Testis (tissue), 2 donors: ENCODE measurements at regions not wholly inside any gene's neighbourhood (a gene's known extent, or its start where the extent isn't known, plus 50 kb on each side); places are given as distances from the start of the nearest gene placed in this dataset.
A peak's percentile ranks its signal among the peaks of the same experiment; 100 is the strongest.

Source experiments
- DNase-seq: peaks from one replicate; pipeline ENCODE4 v3.0.0-alpha.2; 2019
- H3K27ac ChIP-seq, 2 donors: fragments of 200-600 bp; sonication (generic); one replicate each; pipeline ENCODE4 v1.5.1; 2019
- H3K27me3 ChIP-seq: fragments of 200-600 bp; sonication (generic); one replicate; pipeline ENCODE4 v1.5.1; 2019
- H3K36me3 ChIP-seq: fragments of 200-600 bp; sonication (generic); one replicate; pipeline ENCODE4 v1.5.1; 2017; ENCODE audit warnings: low read depth; ENCODE audit errors: missing control alignments
- H3K4me1 ChIP-seq: fragments of 200-600 bp; sonication (generic); one replicate; pipeline ENCODE4 v1.5.1; 2019
- H3K4me3 ChIP-seq, 2 donors: fragments of 200-600 bp; sonication (generic); one replicate each; pipeline ENCODE4 v1.5.1; 2017 to 2019
- H3K9me3 ChIP-seq: fragments of 200-600 bp; sonication (generic); one replicate; pipeline ENCODE4 v1.5.1; 2017
- POLR2A ChIP-seq: fragments of 450-650 bp; IDR thresholded peaks from one replicate; pipeline ENCODE4 v1.6.1; 2017; ENCODE audit warnings: antibody characterized with exemption, mild to moderate bottlenecking, moderate library complexity
- WGBS, 2 donors: methylation state at CpG; one replicate each; pipeline ENCODE4 v1.1.5; 2018; 5-methylcytosine and 5-hydroxymethylcytosine counted together
- intact Hi-C: fragments of 100-400 bp; cut with DNase I; formaldehyde crosslinking; loops from one replicate; pipeline ENCODE4 v1.15.1; 2023; ENCODE audit warnings: low total_unique reads
- TF ChIP-seq, protein P1 (sequence below), 3 experiments: fragments of 450-650 bp in 2 of 3; fragments of 200-600 bp in 1 of 3; sonication (generic) in 1 of 3; IDR thresholded peaks; one replicate each; pipeline ENCODE4 v1.5.1; 2016 to 2019; ENCODE audit warnings: antibody characterized with exemption in 3 of 3, mild to moderate bottlenecking in 2 of 3, moderate library complexity in 1 of 3

DNA sequence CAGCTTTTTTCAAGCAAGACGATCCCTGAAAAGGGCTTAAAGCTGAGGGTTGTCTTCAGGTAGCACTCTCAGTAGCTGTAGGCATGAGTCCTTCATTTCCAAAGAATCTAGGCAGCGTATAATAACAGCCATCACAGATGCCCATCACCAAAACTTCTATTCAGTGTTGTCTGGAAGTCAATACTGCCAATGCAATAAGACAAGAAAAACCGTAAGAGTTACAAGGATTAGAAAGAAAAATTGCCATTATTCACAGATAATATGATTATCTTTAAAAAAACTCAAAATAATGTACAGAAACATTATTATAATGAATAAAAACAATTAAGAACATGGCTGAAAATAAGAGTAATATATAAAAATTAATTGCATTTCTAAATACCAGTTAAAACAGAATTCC is 208.2 kb upstream of the ADRA1B start:
- no peaks in the 10 kb centered on the region for H3K9me3 ChIP-seq

DNA sequence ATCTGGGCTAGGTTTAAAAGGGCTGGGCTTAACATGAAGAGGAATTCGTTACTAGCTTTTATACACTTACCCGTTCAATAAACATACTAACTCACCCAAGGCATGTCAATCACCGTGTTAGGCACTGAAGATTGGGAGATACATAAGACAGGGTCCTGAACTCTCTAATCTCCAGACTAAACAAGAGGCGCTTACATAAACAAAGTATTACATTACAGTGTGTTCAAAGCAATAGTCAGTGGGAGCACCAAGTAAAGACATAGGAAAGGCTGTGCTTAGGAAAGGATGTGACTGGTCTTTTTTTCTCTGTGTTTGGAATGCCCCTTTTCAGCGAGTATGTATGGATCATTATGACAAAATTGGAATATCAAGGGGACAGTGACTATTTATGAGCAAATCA is 203.6 kb upstream of the ADRA1B start:
- no peaks in the 10 kb centered on the region for H3K4me1 ChIP-seq
- no peaks in the 10 kb centered on the region for H3K9me3 ChIP-seq
- no peaks in the 10 kb centered on the region for H3K27me3 ChIP-seq
- no peaks in the 10 kb centered on the region for H3K36me3 ChIP-seq
- intact Hi-C loops = no loop called here
- no peak overlapping the region for H3K4me3 ChIP-seq
- H3K27ac ChIP-seq = no peak overlapping the region
- no peak for DNase-seq
- WGBS, 2 donors = 44 to 52% methylated on average over 5 of the region's 5 CpGs
- TF ChIP-seq, protein P1, sequence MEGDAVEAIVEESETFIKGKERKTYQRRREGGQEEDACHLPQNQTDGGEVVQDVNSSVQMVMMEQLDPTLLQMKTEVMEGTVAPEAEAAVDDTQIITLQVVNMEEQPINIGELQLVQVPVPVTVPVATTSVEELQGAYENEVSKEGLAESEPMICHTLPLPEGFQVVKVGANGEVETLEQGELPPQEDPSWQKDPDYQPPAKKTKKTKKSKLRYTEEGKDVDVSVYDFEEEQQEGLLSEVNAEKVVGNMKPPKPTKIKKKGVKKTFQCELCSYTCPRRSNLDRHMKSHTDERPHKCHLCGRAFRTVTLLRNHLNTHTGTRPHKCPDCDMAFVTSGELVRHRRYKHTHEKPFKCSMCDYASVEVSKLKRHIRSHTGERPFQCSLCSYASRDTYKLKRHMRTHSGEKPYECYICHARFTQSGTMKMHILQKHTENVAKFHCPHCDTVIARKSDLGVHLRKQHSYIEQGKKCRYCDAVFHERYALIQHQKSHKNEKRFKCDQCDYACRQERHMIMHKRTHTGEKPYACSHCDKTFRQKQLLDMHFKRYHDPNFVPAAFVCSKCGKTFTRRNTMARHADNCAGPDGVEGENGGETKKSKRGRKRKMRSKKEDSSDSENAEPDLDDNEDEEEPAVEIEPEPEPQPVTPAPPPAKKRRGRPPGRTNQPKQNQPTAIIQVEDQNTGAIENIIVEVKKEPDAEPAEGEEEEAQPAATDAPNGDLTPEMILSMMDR (IDR thresholded peaks at IDR 0.05) = no peak
- no peak for TF ChIP-seq POLR2A

More for the DNA sequence above, 208.2 kb upstream of the ADRA1B start:
- Histone ChIP-seq H3K4me1 (no peaks in the 10 kb centered on the region), H3K27me3 (no peaks in the 10 kb centered on the region), H3K36me3 (no peaks in the 10 kb centered on the region), H3K27ac (no peak overlapping the region), H3K4me3 (no peak overlapping the region)
- TF ChIP-seq POLR2A = no peak
- TF ChIP-seq, protein P1 (IDR thresholded peaks at IDR 0.05) = no peak
- DNase-seq = no peak
- WGBS, 2 donors = 93 to 95% methylated on average over 3 of the region's 3 CpGs
- intact Hi-C loops = no loop called here

DNA sequence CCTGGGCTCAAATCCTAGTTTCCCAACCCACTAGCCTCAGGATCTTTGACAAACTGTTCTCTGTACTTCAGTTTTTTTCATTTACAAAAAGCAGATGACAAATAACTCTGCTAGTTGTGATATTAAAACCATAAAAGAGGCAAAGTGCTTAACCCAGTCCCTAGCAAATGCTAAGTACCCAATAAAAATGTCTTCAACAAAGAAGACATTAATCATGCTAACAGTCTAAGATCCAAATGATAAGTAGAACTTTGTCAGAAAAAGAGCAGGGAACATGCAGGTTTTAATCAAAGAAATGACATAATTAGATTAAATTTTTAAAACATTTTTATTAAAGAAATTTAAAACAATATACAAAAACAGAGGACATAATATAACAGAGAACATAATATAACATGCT is 203.0 kb upstream of the ADRA1B start:
- Histone ChIP-seq H3K9me3 (no peaks in the 10 kb centered on the region), H3K4me1 (no peaks in the 10 kb centered on the region), H3K4me3 (no peak overlapping the region), H3K27me3 (no peaks in the 10 kb centered on the region), H3K27ac (no peak overlapping the region), H3K36me3 (no peaks in the 10 kb centered on the region)
- intact Hi-C loops = no loop called here
- no peak for DNase-seq
- TF ChIP-seq POLR2A = no peak
- TF ChIP-seq, protein P1 (IDR thresholded peaks at IDR 0.05) = no peak

GRCh38 chr5:159713773-159714172 is 202.5 kb upstream of the ADRA1B start:
- 88 to 94% methylated on average over 2 of the region's 2 CpGs for WGBS, 2 donors
- H3K27ac ChIP-seq = no peak overlapping the region
- TF ChIP-seq POLR2A = no peak
- TF ChIP-seq, protein P1 (IDR thresholded peaks at IDR 0.05) = no peak
- no peaks in the 10 kb centered on the region for H3K27me3 ChIP-seq
- intact Hi-C loops = no loop called here
- H3K36me3 ChIP-seq = no peaks in the 10 kb centered on the region
- H3K4me1 ChIP-seq = no peaks in the 10 kb centered on the region
- no peak for DNase-seq
- H3K4me3 ChIP-seq = no peak overlapping the region
- no peaks in the 10 kb centered on the region for H3K9me3 ChIP-seq

- TF ChIP-seq, protein P1 (IDR thresholded peaks at IDR 0.05) = no peak
Observed at GRCh38 chr5:159725475-159725874, 190.8 kb upstream of the ADRA1B start.

More at GRCh38 chr5:159725475-159725874, 190.8 kb upstream of the ADRA1B start:
- DNase-seq = no peak
- Histone ChIP-seq H3K27me3 (no peaks in the 10 kb centered on the region), H3K36me3 (no peaks in the 10 kb centered on the region), H3K4me1 (peaks cover 4% of the 10 kb centered on the region), H3K9me3 (no peaks in the 10 kb centered on the region), H3K4me3 (no peak overlapping the region), H3K27ac (peak overlapping the region in 1 of 2 donors; percentile 3)
- 62 to 73% methylated on average over 4 of the region's 4 CpGs for WGBS, 2 donors
- intact Hi-C loops = no loop called here
